ENCODE measurements at regions not wholly inside any gene's neighbourhood (a gene's known extent, or its start where the extent isn't known, plus 50 kb on each side); places are given as distances from the start of the nearest gene placed in this dataset.
"Not testable (repeated sequence)": the region's sequence is repeated elsewhere in the genome, so short reads cannot be mapped to it uniquely, and the experiment has no call there.

GRCh38 chr15:95075792-95076677 lies 844.7 kb downstream of the MCTP2 start:
- DNase-seq (ENCODE audit: insufficient read length, low spot score) = no peak
- no peak for TF ChIP-seq POLR2A (IDR thresholded peaks at IDR 0.05; ENCODE audit: low read depth, low read length)
- no peak for TF ChIP-seq SPI1 (IDR thresholded peaks at IDR 0.05; ENCODE audit: low read depth, low read length)
- no peak for TF ChIP-seq POU2F2 (IDR thresholded peaks at IDR 0.05; ENCODE audit: low read depth, low read length)
- no peak for TF ChIP-seq TAF1 (IDR thresholded peaks at IDR 0.05; ENCODE audit: low read depth, low read length)
- FAIRE-seq = no peak

- DNase-seq (ENCODE audit: insufficient read length, low spot score) = no peak
- FAIRE-seq = no peak
- TF ChIP-seq SPI1 (IDR thresholded peaks at IDR 0.05; ENCODE audit: low read depth, low read length) = no peak
- no peak for TF ChIP-seq POLR2AphosphoS5 (IDR thresholded peaks at IDR 0.05; ENCODE audit: low read depth, low read length)
- no peak for TF ChIP-seq TAF1 (IDR thresholded peaks at IDR 0.05; ENCODE audit: low read depth, low read length)
Observed at GRCh38 chr15:95076678-95076990, 845.3 kb downstream of the MCTP2 start.

- TF ChIP-seq POLR2A (IDR thresholded peaks at IDR 0.05; ENCODE audit: low read depth, low read length) = no peak
- no peak for FAIRE-seq
- DNase-seq (ENCODE audit: insufficient read length, low spot score) = no peak
Observed at GRCh38 chr15:95078003-95078402, 846.6 kb downstream of the MCTP2 start.

DNA sequence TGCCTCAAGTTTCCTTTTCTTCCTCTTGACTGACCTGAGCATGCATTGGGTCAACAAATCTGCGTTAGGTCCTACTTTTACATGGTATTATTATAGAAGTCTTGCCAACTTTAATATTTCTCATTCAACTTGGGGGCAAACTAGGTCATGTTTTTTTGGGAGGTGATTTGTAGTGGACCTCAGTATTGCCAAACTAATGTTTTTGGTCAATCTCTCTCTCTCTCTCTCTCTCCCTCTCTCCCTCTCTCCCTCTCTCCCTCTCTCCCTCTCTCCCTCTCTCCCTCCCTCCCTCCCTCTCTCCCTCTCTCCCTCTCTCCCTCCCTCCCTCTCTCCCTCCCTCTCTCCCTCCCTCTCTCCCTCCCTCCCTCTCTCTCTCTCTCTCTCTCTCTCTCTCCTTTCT lies 848.9 kb downstream of the MCTP2 start:
- FAIRE-seq; DNase-seq (ENCODE audit: insufficient read length, low spot score): not testable (repeated sequence)

DNA sequence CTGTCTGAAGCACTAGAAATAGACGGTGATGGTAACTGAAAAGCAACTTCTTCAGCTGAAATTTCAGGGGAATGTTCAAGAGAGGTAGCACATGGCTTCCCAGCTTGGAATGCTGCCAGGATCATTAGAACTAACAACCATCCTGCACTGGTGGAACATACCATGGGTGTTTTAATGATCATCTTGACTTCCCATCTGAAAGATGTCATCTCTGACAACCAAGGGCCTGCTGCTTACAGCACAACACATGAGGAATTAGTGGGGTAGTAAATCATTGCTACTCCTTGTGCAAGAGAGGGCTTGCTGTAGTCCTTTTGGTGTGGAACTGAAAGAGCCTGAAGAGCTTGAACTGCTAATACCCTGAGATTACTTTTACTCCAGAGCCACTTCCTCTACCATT lies 853.7 kb downstream of the MCTP2 start:
- TF ChIP-seq POLR2AphosphoS5 (IDR thresholded peaks at IDR 0.05; ENCODE audit: low read depth, low read length) (no peak), PAX5 (IDR thresholded peaks at IDR 0.05; ENCODE audit: insufficient read depth, low read length, severe bottlenecking) (no peak), TAF1 (IDR thresholded peaks at IDR 0.05; ENCODE audit: low read depth, low read length) (no peak), POLR2A (IDR thresholded peaks at IDR 0.05; ENCODE audit: low read depth, low read length) (no peak), SPI1 (IDR thresholded peaks at IDR 0.05; ENCODE audit: low read depth, low read length) (no peak), POU2F2 (IDR thresholded peaks at IDR 0.05; ENCODE audit: low read depth, low read length) (no peak)
- FAIRE-seq = no peak
- no peak for DNase-seq (ENCODE audit: insufficient read length, low spot score)

- no peak for FAIRE-seq
Observed at GRCh38 chr15:95086531-95087252, 855.3 kb downstream of the MCTP2 start.

DNA sequence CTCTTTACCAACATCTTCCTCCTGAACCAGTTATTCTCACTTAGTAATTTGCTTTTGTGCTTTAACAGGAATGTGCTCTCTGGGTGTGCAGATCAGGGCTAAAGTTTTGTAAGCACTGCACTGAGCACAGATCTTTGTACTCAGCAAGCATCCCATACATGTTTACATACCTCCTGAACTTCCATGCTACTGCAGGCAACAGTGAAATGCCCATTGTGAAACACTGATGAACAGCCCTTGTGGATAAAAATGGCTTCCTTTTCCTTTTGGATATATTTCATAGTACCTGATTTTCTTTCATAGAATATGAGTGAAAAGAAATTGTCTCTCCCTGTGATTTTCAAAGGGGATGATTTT lies 855.9 kb downstream of the MCTP2 start:
- DNase-seq (ENCODE audit: insufficient read length, low spot score) = no peak
- no peak for FAIRE-seq
- no peak for TF ChIP-seq PAX5 (IDR thresholded peaks at IDR 0.05; ENCODE audit: insufficient read depth, low read length, severe bottlenecking)
- no peak for TF ChIP-seq POLR2AphosphoS5 (IDR thresholded peaks at IDR 0.05; ENCODE audit: low read depth, low read length)
- no peak for TF ChIP-seq SPI1 (IDR thresholded peaks at IDR 0.05; ENCODE audit: low read depth, low read length)
- no peak for TF ChIP-seq POU2F2 (IDR thresholded peaks at IDR 0.05; ENCODE audit: low read depth, low read length)
- no peak for TF ChIP-seq POLR2A (IDR thresholded peaks at IDR 0.05; ENCODE audit: low read depth, low read length)
- TF ChIP-seq TAF1 (IDR thresholded peaks at IDR 0.05; ENCODE audit: low read depth, low read length) = no peak

More at GRCh38 chr15:95086531-95087252, 855.3 kb downstream of the MCTP2 start:
- no peak for DNase-seq (ENCODE audit: insufficient read length, low spot score)
- TF ChIP-seq POLR2A (IDR thresholded peaks at IDR 0.05; ENCODE audit: low read depth, low read length) = no peak
- no peak for TF ChIP-seq POU2F2 (IDR thresholded peaks at IDR 0.05; ENCODE audit: low read depth, low read length)
- TF ChIP-seq POLR2AphosphoS5 (IDR thresholded peaks at IDR 0.05; ENCODE audit: low read depth, low read length) = no peak

DNA sequence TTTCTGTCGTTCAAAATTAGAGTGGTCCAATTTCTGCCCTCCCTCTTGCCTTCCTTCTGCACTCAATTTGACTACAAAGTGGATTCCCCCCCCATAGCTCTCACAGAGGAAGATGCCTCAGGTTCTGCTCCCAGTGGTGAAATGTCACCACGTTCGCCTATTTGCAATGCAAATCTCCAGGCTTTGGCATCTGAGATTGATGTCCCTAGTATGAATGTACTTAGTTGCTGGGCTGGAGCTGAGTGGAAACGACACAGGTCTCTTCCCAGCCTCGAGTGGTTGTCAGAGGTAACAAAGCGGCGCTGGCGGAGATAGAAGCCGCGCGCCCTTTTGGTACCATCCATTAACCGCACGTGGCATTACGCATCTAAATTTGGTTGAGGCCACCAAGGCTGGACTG lies 860.1 kb downstream of the MCTP2 start:
- DNase-seq (ENCODE audit: insufficient read length, low spot score) (no peak), FAIRE-seq (no peak)
- no peak for TF ChIP-seq SPI1 (IDR thresholded peaks at IDR 0.05; ENCODE audit: low read depth, low read length)
- no peak for TF ChIP-seq POLR2AphosphoS5 (IDR thresholded peaks at IDR 0.05; ENCODE audit: low read depth, low read length)
- no peak for TF ChIP-seq TAF1 (IDR thresholded peaks at IDR 0.05; ENCODE audit: low read depth, low read length)
- TF ChIP-seq POLR2A (IDR thresholded peaks at IDR 0.05; ENCODE audit: low read depth, low read length) = no peak
- no peak for TF ChIP-seq POU2F2 (IDR thresholded peaks at IDR 0.05; ENCODE audit: low read depth, low read length)

- DNase-seq (ENCODE audit: insufficient read length, low spot score) = no peak
- no peak for FAIRE-seq
- TF ChIP-seq POU2F2 (IDR thresholded peaks at IDR 0.05; ENCODE audit: low read depth, low read length) (no peak), SPI1 (IDR thresholded peaks at IDR 0.05; ENCODE audit: low read depth, low read length) (no peak), POLR2A (IDR thresholded peaks at IDR 0.05; ENCODE audit: low read depth, low read length) (no peak), TAF1 (IDR thresholded peaks at IDR 0.05; ENCODE audit: low read depth, low read length) (no peak), PAX5 (IDR thresholded peaks at IDR 0.05; ENCODE audit: insufficient read depth, low read length, severe bottlenecking) (no peak), POLR2AphosphoS5 (IDR thresholded peaks at IDR 0.05; ENCODE audit: low read depth, low read length) (no peak)
Observed at GRCh38 chr15:95095250-95095649, 863.9 kb downstream of the MCTP2 start.

DNA sequence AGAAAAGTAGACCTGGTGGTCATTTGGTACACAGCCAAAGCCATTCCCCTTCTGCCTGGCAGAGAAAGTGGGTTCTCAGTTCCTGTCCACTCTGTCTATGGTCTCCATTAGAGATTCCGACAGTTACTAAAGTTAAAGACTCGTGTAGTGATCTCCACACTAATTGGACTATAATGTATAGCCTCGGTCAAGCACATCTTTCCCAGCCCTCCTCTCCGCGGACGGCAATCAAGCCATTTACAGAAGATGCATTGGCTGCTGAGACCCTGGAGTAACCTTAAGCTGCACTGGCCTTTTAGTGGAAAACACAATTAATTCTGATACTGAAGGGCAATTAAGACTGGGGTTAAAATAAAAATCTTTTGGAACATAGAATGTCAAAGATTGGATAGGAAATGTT lies 865.3 kb downstream of the MCTP2 start:
- no peak for DNase-seq (ENCODE audit: insufficient read length, low spot score)
- no peak for FAIRE-seq

More for the DNA sequence above, 865.3 kb downstream of the MCTP2 start:
- TF ChIP-seq TAF1 (IDR thresholded peaks at IDR 0.05; ENCODE audit: low read depth, low read length) (no peak), PAX5 (IDR thresholded peaks at IDR 0.05; ENCODE audit: insufficient read depth, low read length, severe bottlenecking) (no peak), POU2F2 (IDR thresholded peaks at IDR 0.05; ENCODE audit: low read depth, low read length) (no peak), POLR2AphosphoS5 (IDR thresholded peaks at IDR 0.05; ENCODE audit: low read depth, low read length) (no peak), POLR2A (IDR thresholded peaks at IDR 0.05; ENCODE audit: low read depth, low read length) (no peak), SPI1 (IDR thresholded peaks at IDR 0.05; ENCODE audit: low read depth, low read length) (no peak)

Data from GM12891 (cell line).